ENCODE measurements at regions not wholly inside any gene's neighbourhood (a gene's known extent, or its start where the extent isn't known, plus 50 kb on each side); places are given as distances from the start of the nearest gene placed in this dataset.

- TF ChIP-seq POLR2AphosphoS5 (IDR thresholded peaks at IDR 0.05; ENCODE audit: insufficient read depth, low read depth, low read length) (no peak), POLR2A (IDR thresholded peaks at IDR 0.05; ENCODE audit: low read depth, low read length) (no peak), CTCF (IDR thresholded peaks at IDR 0.05; ENCODE audit: extremely low read depth in 1 of 2, insufficient read depth in 1 of 2, low read depth in 1 of 2, low read length in 2 of 2) (no peak), EZH2 (IDR thresholded peaks at IDR 0.05; ENCODE audit: borderline replicate concordance, low read depth, low read length, severe bottlenecking) (no peak), MYC (IDR thresholded peaks at IDR 0.05; ENCODE audit: low read depth, low read length) (no peak)
These were observed 56.7 kb downstream of the CCDC74A start for GRCh38 chr2:131584380-131584779.
